Adrenal gland (tissue), 9 donors: ENCODE measurements at regions not wholly inside any gene's neighbourhood (a gene's known extent, or its start where the extent isn't known, plus 50 kb on each side); places are given as distances from the start of the nearest gene placed in this dataset.

Source experiments
- DNase-seq, 7 donors: peaks; one replicate each; pipeline ENCODE4 v3.0.0-alpha.2; 2019 to 2020
- H3K27ac ChIP-seq, 5 donors: fragments of 200-600 bp; sonication (generic) in 4 of 5; 1 replicate in 3 of 5; 2 replicates in 2 of 5; pipeline versions ENCODE4 v1.5.1 to v1.8.0; 2016 to 2020; ENCODE audit warnings: mild to moderate bottlenecking in 1 of 5
- H3K27me3 ChIP-seq: fragments of 200-600 bp; 2 replicates; pipeline ENCODE4 v1.8.0; 2021
- H3K36me3 ChIP-seq, 2 donors: fragments of 200-600 bp; replicated peaks in 1 of 2; 1 replicate in 1 of 2; 2 replicates in 1 of 2; pipeline versions ENCODE4 v1.5.1 to v1.8.0; 2018 to 2022
- H3K4me1 ChIP-seq, 2 donors: fragments of 200-600 bp; replicated peaks in 1 of 2; 1 replicate in 1 of 2; 2 replicates in 1 of 2; pipeline versions ENCODE4 v1.5.1 to v1.8.0; 2018 to 2021
- H3K4me3 ChIP-seq, 4 donors: fragments of 200-600 bp; sonication (generic) in 3 of 4; one replicate each; pipeline ENCODE4 v1.5.1; 2016 to 2018
- H3K9me3 ChIP-seq, 3 donors: fragments of 200-600 bp; sonication (generic) in 1 of 3; replicated peaks in 1 of 3; 1 replicate in 2 of 3; 2 replicates in 1 of 3; pipeline versions ENCODE4 v1.5.1 to v1.8.0; 2016 to 2021
- CTCF ChIP-seq, 6 experiments: fragments of 450-650 bp in 4 of 6; fragments of 200-600 bp in 2 of 6; sonication (generic) in 1 of 6; IDR thresholded peaks; 1 replicate in 5 of 6; 2 replicates in 1 of 6; pipeline versions ENCODE4 v1.5.1 to v1.8.0; 2016 to 2021; ENCODE audit warnings: antibody characterized with exemption in 6 of 6, mild to moderate bottlenecking in 2 of 6, moderate library complexity in 1 of 6
- POLR2A ChIP-seq, 2 donors: fragments of 450-650 bp; IDR thresholded peaks; one replicate each; pipeline ENCODE4 v1.6.1; 2017; ENCODE audit warnings: antibody characterized with exemption in 2 of 2, mild to moderate bottlenecking in 2 of 2, moderate library complexity in 1 of 2
- WGBS, 4 donors: extraction: QIAGEN DNeasy Blood & Tissue Kit in 2 of 4; methylation state at CpG; one replicate each; pipeline versions ENCODE4 v1.1.5 to v1.1.7; 2013 to 2017; 5-methylcytosine and 5-hydroxymethylcytosine counted together
- intact Hi-C, 2 donors: fragments of 100-400 bp; cut with DNase I; formaldehyde crosslinking; loops; one replicate each; pipeline versions ENCODE4 v1.14.1 to v1.15.0; 2022 to 2023
- donor health status: healthy with polysubstance abuse.
- donor health status: Bipolar disorder and iron deficiency.
- donor health status: DM: yes; HTN: yes; CAD: no.
- donor health status: DM: no; HTN: no; CAD: no.
- donor health status: DM: no; HTN: no; CAD: no.

GRCh38 chr6:25056130-25056529 is 120.4 kb upstream of the RIPOR2 start:
- DNase-seq = no peak
- whole genome bisulfite sequencing, 4 donors = 61 to 72% (median 68%) methylated on average over 3 of the region's 3 CpGs
- Histone ChIP-seq H3K4me1 (no peaks in the 10 kb centered on the region), H3K27me3 (no peaks in the 10 kb centered on the region), H3K4me3 (no peak overlapping the region), H3K27ac (no peak overlapping the region), H3K9me3 (no peaks in the 10 kb centered on the region), H3K36me3 (no peaks in the 10 kb centered on the region)
- TF ChIP-seq CTCF (IDR thresholded peaks at IDR 0.05) = no peak
- no peak for TF ChIP-seq POLR2A (IDR thresholded peaks at IDR 0.05)
- intact Hi-C loops = no loop called here

- H3K4me1 ChIP-seq = no peaks in the 10 kb centered on the region
- intact Hi-C loops = no loop called here
- H3K27ac ChIP-seq = no peak overlapping the region
- TF ChIP-seq CTCF (IDR thresholded peaks at IDR 0.05) = no peak
- no peak for TF ChIP-seq POLR2A (IDR thresholded peaks at IDR 0.05)
- H3K27me3 ChIP-seq = no peaks in the 10 kb centered on the region
- DNase-seq = no peak
- no peak overlapping the region for H3K4me3 ChIP-seq
- no peaks in the 10 kb centered on the region for H3K36me3 ChIP-seq
- WGBS, 4 donors = 82 to 92% (median 85%) methylated on average over 6 to 7 of the region's 7 CpGs
- H3K9me3 ChIP-seq = no peaks in the 10 kb centered on the region
These were observed 121.5 kb upstream of the RIPOR2 start for GRCh38 chr6:25057111-25057905.

GRCh38 chr6:25058441-25058840 is 122.7 kb upstream of the RIPOR2 start:
- no peaks in the 10 kb centered on the region for H3K27me3 ChIP-seq
- H3K9me3 ChIP-seq = no peaks in the 10 kb centered on the region
- H3K4me3 ChIP-seq = no peak overlapping the region
- WGBS, 4 donors = 90 to 94% (median 91%) methylated on average over 5 of the region's 5 CpGs
- H3K27ac ChIP-seq = no peak overlapping the region
- no peak for DNase-seq
- no peaks in the 10 kb centered on the region for H3K4me1 ChIP-seq
- intact Hi-C loops = no loop called here
- H3K36me3 ChIP-seq = no peaks in the 10 kb centered on the region
- TF ChIP-seq POLR2A (IDR thresholded peaks at IDR 0.05) (no peak), CTCF (IDR thresholded peaks at IDR 0.05) (no peak)

GRCh38 chr6:25058941-25059340 is 123.2 kb upstream of the RIPOR2 start:
- H3K36me3 ChIP-seq = no peaks in the 10 kb centered on the region
- 86 to 94% (median 92%) methylated on average over 4 of the region's 4 CpGs for WGBS, 4 donors
- H3K4me3 ChIP-seq = no peak overlapping the region
- H3K27ac ChIP-seq = no peak overlapping the region
- no peaks in the 10 kb centered on the region for H3K9me3 ChIP-seq
- TF ChIP-seq POLR2A (IDR thresholded peaks at IDR 0.05) (no peak), CTCF (IDR thresholded peaks at IDR 0.05) (no peak)
- intact Hi-C loops = no loop called here
- H3K4me1 ChIP-seq = no peaks in the 10 kb centered on the region
- no peaks in the 10 kb centered on the region for H3K27me3 ChIP-seq
- no peak for DNase-seq
